OCI-LY1 (cell line): ENCODE measurements at regions not wholly inside any gene's neighbourhood (a gene's known extent, or its start where the extent isn't known, plus 50 kb on each side); places are given as distances from the start of the nearest gene placed in this dataset.

Source experiments
- H2AFZ ChIP-seq: fragments of 200-600 bp; sonication (generic), shearing (Covaris generic); 2 replicates; pipeline ENCODE4 v1.6.0; 2014; ENCODE audit warnings: antibody characterized with exemption, mild to moderate bottlenecking, low read length
- H3F3A ChIP-seq: fragments of 200-600 bp; sonication (generic), shearing (Covaris generic); 2 replicates; pipeline ENCODE4 v1.6.0; 2014; ENCODE audit warnings: mild to moderate bottlenecking, antibody characterized with exemption, low read length, moderate library complexity; ENCODE audit not compliant: insufficient read depth
- H3K27ac ChIP-seq: fragments of 200-600 bp; sonication (generic); 2 replicates; pipeline ENCODE4 v1.5.1; 2014; ENCODE audit warnings: low read length, mixed run types, mild to moderate bottlenecking, low read depth; ENCODE audit not compliant: poor library complexity, severe bottlenecking
- H3K27me3 ChIP-seq: fragments of 200-600 bp; sonication (generic); 2 replicates; pipeline ENCODE4 v1.6.0; 2014; ENCODE audit warnings: antibody characterized with exemption, mild to moderate bottlenecking, low read length, moderate library complexity; ENCODE audit not compliant: insufficient read depth
- H3K36me3 ChIP-seq: fragments of 200-600 bp; sonication (generic); 2 replicates; pipeline ENCODE4 v1.6.1; 2014; ENCODE audit warnings: mild to moderate bottlenecking, antibody characterized with exemption, low read length, moderate library complexity, mixed read lengths; ENCODE audit not compliant: insufficient read depth
- H3K4me1 ChIP-seq: fragments of 200-600 bp; sonication (generic); 2 replicates; pipeline ENCODE4 v1.5.1; 2014; ENCODE audit warnings: mild to moderate bottlenecking, low read length, moderate library complexity; ENCODE audit not compliant: insufficient read depth, severe bottlenecking
- H3K4me2 ChIP-seq: fragments of 200-600 bp; sonication (generic), shearing (Covaris generic); 2 replicates; pipeline ENCODE4 v1.6.1; 2014; ENCODE audit warnings: low read length
- H3K4me3 ChIP-seq: fragments of 200-600 bp; sonication (generic); 2 replicates; pipeline ENCODE4 v1.5.1; 2014; ENCODE audit warnings: low read length, low read depth, mild to moderate bottlenecking, mixed read lengths; ENCODE audit not compliant: poor library complexity, severe bottlenecking
- H3K79me2 ChIP-seq: fragments of 200-600 bp; shearing (Covaris generic); 2 replicates; pipeline ENCODE4 v1.6.1; 2016; ENCODE audit warnings: mixed run types, low read length, mixed read lengths; ENCODE audit not compliant: insufficient read depth
- H3K9ac ChIP-seq: fragments of 200-600 bp; sonication (generic), shearing (Covaris generic); 2 replicates; pipeline ENCODE4 v1.6.1; 2014; ENCODE audit warnings: mild to moderate bottlenecking, low read length, mixed read lengths
- H3K9me2 ChIP-seq: fragments of 200-600 bp; sonication (generic), shearing (Covaris generic); 2 replicates; pipeline ENCODE4 v1.6.1; 2014; ENCODE audit warnings: low read depth, mild to moderate bottlenecking, low read length, mixed read lengths
- H3K9me3 ChIP-seq: fragments of 200-600 bp; shearing (Covaris generic); 2 replicates; pipeline ENCODE4 v1.6.1; 2014; ENCODE audit warnings: low read length, mixed read lengths
- H4K20me1 ChIP-seq: fragments of 200-600 bp; sonication (generic), shearing (Covaris generic); 2 replicates; pipeline ENCODE4 v1.6.0; 2016; ENCODE audit warnings: mild to moderate bottlenecking, low read length; ENCODE audit not compliant: insufficient read depth
- EZH2 ChIP-seq: fragments of 200-600 bp; sonication (generic), shearing (Covaris generic); IDR thresholded peaks from 2 replicates; pipeline ENCODE4 v1.8.0; 2017; ENCODE audit warnings: borderline replicate concordance, mixed run types, mild to moderate bottlenecking, antibody characterized with exemption, low read length, moderate library complexity, mixed read lengths
- TF ChIP-seq, protein P1 (sequence below): fragments of 200-600 bp; sonication (generic), shearing (Covaris generic); IDR thresholded peaks from 2 replicates; pipeline ENCODE4 v1.5.1; 2017; ENCODE audit warnings: mild to moderate bottlenecking, antibody characterized with exemption, low read length, moderate library complexity, mixed read lengths

DNA sequence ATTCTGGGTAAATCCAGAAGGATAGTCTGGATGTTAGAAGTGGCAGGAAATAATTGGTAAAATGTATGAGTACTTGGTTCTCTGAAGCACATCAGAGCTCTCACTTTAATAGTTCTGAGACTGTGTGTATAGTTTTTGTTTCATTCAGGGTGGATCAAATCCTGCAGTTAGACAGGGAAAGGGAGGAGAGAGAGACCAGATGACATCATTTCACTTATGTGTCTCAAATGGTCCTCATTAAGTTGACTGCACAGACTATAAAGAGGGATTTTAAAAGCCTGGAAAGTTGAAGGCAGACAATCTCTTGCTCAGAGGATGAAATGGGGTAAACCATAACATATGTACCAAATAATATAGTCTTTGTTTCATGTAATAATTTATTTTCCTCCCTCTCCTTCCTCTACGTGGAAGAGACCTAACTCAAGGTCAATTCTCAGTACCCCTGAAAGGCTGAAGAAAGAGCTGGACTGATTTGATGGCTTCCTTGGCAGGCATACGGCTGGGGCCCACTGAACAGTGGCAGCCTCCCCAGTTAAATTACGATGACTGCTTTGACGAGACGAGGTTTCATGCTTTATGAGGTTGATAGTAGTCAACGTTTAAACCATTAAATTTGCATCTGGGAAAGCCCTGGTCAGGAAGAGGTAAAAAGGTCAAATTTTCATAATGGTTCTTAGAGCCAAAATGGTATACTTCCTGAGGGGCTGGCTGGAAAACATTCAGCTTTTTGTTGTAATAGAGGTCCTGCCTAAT lies 395.1 kb upstream of the RPS23 start:
- Histone ChIP-seq H3F3A (no peaks in the 10 kb centered on the region), H3K27ac (no peak overlapping the region), H2AFZ (no peak overlapping the region), H3K9me3 (no peaks in the 10 kb centered on the region), H3K9ac (no peak overlapping the region), H3K9me2 (no peaks in the 10 kb centered on the region), H4K20me1 (no peaks in the 10 kb centered on the region), H3K4me3 (no peak overlapping the region), H3K79me2 (no peaks in the 10 kb centered on the region), H3K4me1 (no peaks in the 10 kb centered on the region), H3K4me2 (no peak overlapping the region), H3K36me3 (no peaks in the 10 kb centered on the region), H3K27me3 (no peaks in the 10 kb centered on the region)
- TF ChIP-seq, protein P1, sequence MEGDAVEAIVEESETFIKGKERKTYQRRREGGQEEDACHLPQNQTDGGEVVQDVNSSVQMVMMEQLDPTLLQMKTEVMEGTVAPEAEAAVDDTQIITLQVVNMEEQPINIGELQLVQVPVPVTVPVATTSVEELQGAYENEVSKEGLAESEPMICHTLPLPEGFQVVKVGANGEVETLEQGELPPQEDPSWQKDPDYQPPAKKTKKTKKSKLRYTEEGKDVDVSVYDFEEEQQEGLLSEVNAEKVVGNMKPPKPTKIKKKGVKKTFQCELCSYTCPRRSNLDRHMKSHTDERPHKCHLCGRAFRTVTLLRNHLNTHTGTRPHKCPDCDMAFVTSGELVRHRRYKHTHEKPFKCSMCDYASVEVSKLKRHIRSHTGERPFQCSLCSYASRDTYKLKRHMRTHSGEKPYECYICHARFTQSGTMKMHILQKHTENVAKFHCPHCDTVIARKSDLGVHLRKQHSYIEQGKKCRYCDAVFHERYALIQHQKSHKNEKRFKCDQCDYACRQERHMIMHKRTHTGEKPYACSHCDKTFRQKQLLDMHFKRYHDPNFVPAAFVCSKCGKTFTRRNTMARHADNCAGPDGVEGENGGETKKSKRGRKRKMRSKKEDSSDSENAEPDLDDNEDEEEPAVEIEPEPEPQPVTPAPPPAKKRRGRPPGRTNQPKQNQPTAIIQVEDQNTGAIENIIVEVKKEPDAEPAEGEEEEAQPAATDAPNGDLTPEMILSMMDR: no peak
- no peak for TF ChIP-seq EZH2

DNA sequence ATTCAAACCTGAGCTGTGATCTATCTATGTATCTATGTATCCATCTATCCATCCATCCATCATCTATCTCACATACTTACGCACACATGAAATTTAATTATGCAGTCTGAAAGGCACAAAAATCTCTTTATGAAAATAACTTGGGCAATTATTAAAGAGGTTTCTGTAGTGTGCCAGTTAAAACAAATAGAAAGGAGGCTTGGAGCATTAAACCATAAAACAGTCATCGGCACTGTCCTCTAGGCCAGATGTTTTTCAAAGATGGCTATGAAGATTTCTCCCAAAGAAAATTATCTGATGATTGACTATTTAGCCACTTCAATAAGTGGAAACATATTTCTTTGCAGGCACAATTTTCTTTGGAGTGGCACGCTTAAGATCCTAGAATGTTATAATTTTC lies 392.5 kb upstream of the RPS23 start:
- no peaks in the 10 kb centered on the region for H3K4me1 ChIP-seq
- no peak overlapping the region for H3K4me2 ChIP-seq
- no peaks in the 10 kb centered on the region for H3K36me3 ChIP-seq
- H3K27ac ChIP-seq: no peak overlapping the region
- H3K9me3 ChIP-seq: no peaks in the 10 kb centered on the region
- no peak overlapping the region for H3K9ac ChIP-seq
- no peaks in the 10 kb centered on the region for H3K27me3 ChIP-seq
- H4K20me1 ChIP-seq: no peaks in the 10 kb centered on the region
- H3K79me2 ChIP-seq: no peaks in the 10 kb centered on the region
- no peaks in the 10 kb centered on the region for H3K9me2 ChIP-seq
- no peak overlapping the region for H2AFZ ChIP-seq
- no peaks in the 10 kb centered on the region for H3F3A ChIP-seq
- H3K4me3 ChIP-seq: no peak overlapping the region
- TF ChIP-seq, protein P1: no peak
- TF ChIP-seq EZH2: no peak

DNA sequence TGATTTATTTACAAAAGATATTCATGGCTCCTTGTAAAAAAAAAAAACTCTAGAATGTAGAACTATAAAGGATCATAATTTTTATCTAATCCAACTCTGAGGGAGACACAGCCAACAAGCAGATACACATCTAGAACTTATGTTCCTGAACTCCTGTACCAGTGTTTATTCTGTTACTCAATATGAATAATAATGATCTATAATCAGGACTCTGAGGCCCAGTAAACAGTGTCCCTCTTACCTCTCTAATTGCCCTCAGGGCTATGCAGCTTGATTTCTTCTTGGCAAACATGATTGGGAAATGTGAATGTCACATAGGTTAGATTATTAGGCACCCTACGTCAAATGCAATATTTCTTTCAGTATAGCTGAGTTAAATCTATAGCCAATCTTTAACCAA lies 391.6 kb upstream of the RPS23 start:
- Histone ChIP-seq H3K4me1 (no peaks in the 10 kb centered on the region), H3K36me3 (no peaks in the 10 kb centered on the region), H3K4me3 (no peak overlapping the region), H3K4me2 (no peak overlapping the region), H3K79me2 (no peaks in the 10 kb centered on the region), H3K27ac (no peak overlapping the region), H3K9me3 (no peaks in the 10 kb centered on the region), H3K27me3 (no peaks in the 10 kb centered on the region), H3F3A (no peaks in the 10 kb centered on the region), H2AFZ (no peak overlapping the region), H4K20me1 (no peaks in the 10 kb centered on the region), H3K9ac (no peak overlapping the region), H3K9me2 (no peaks in the 10 kb centered on the region)
- TF ChIP-seq, protein P1: no peak
- TF ChIP-seq EZH2: no peak
